HEK293 (cell line): ENCODE measurements at regions not wholly inside any gene's neighbourhood (a gene's known extent, or its start where the extent isn't known, plus 50 kb on each side); places are given as distances from the start of the nearest gene placed in this dataset.

Experiments used
- CTCF ChIP-seq: fragments of 450-650 bp; formaldehyde crosslinking; IDR thresholded peaks from 2 replicates; pipeline ENCODE4 v1.5.1; 2016; ENCODE audit warnings: missing biosample characterization, missing genetic modification characterization
- SP2 ChIP-seq: fragments of 450-650 bp; formaldehyde crosslinking; IDR thresholded peaks from 2 replicates; pipeline ENCODE4 v1.5.1; 2016; ENCODE audit warnings: missing biosample characterization, missing genetic modification characterization

GRCh38 chr1:194598098-194598497 lies 1411.7 kb upstream of the B3GALT2 start:
- TF ChIP-seq SP2 (tag by site-specific recombination) (no peak), CTCF (tag by site-specific recombination) (no peak)
